Fibroblast of lung (primary cell): ENCODE measurements at regions not wholly inside any gene's neighbourhood (a gene's known extent, or its start where the extent isn't known, plus 50 kb on each side); places are given as distances from the start of the nearest gene placed in this dataset.

Experiments used
- CTCF ChIP-seq, 2 donors: IDR thresholded peaks in 1 of 2; conservative IDR thresholded peaks in 1 of 2; 1 replicate in 1 of 2; 2 replicates in 1 of 2; pipeline ENCODE4 v1.5.1; 2011 to 2012; ENCODE audit warnings: low read length in 2 of 2, control low read depth in 1 of 2, inconsistent platforms in 1 of 2, low read depth in 1 of 2, mild to moderate bottlenecking in 1 of 2
- EZH2 ChIP-seq: IDR thresholded peaks from 2 replicates; pipeline ENCODE4 v1.5.1; 2012; ENCODE audit warnings: low read length, control low read depth, mild to moderate bottlenecking; ENCODE audit errors: missing control alignments

GRCh38 chr6:121993362-121993761 is 406.1 kb upstream of the HSF2 start:
- TF ChIP-seq CTCF (conservative IDR thresholded peaks at IDR 0.05 in 1 of 2, IDR thresholded peaks at IDR 0.05 in 1 of 2; ENCODE audit: low read depth in 1 of 2, low read length in 2 of 2) (no peak), EZH2 (no peak)
